A673 (cell line): ENCODE measurements at regions not wholly inside any gene's neighbourhood (a gene's known extent, or its start where the extent isn't known, plus 50 kb on each side); places are given as distances from the start of the nearest gene placed in this dataset.
A peak's percentile ranks its signal among the peaks of the same experiment; 100 is the strongest.

Source experiments
- BruUV-seq: library from RNA; stranded (reverse); fragments of 400-500 nt; replicated peaks from 2 replicates; lab custom pipeline; 2021; lab: Mats Ljungman, UMichigan
- CTCF ChIA-PET: fragments of 300-600 bp; sonication (Branson Sonifier 250); formaldehyde crosslinking; loops from one replicate; lab custom pipeline; 2022; ENCODE audit warnings: antibody characterized with exemption; lab: Charles Lee
- POLR2A ChIA-PET: fragments of 300-600 bp; sonication (Branson Sonifier 250); formaldehyde crosslinking; loops from one replicate; lab custom pipeline; 2022; ENCODE audit warnings: antibody characterized with exemption; ENCODE audit not compliant: low non-redundant PET; lab: Charles Lee
- DNase-seq: peaks from one replicate; pipeline ENCODE4 v3.0.0-alpha.2; 2015; ENCODE audit warnings: low spot score
- H3K27ac ChIP-seq: fragments of 200-600 bp; sonication (generic); 2 replicates; pipeline ENCODE4 v1.5.1; 2016; ENCODE audit warnings: mixed run types, low read depth, mild to moderate bottlenecking, mixed read lengths, antibody characterized with exemption, low read length; ENCODE audit not compliant: poor library complexity, severe bottlenecking
- H3K27me3 ChIP-seq: fragments of 200-600 bp; sonication (generic); replicated peaks from 2 replicates; pipeline ENCODE4 v1.6.1; 2017; ENCODE audit warnings: mixed run types, low read depth, mild to moderate bottlenecking, mixed read lengths, antibody characterized with exemption, low read length; ENCODE audit not compliant: insufficient read depth, poor library complexity
- H3K36me3 ChIP-seq: fragments of 200-600 bp; sonication (generic); 2 replicates; pipeline ENCODE4 v1.6.1; 2016; ENCODE audit warnings: mixed run types, mild to moderate bottlenecking, mixed read lengths, antibody characterized with exemption, low read length; ENCODE audit not compliant: insufficient read depth, poor library complexity, severe bottlenecking
- H3K4me1 ChIP-seq: fragments of 200-600 bp; sonication (generic); 2 replicates; pipeline ENCODE4 v1.6.1; 2017; ENCODE audit warnings: mixed run types, mild to moderate bottlenecking, mixed read lengths, antibody characterized with exemption, low read length; ENCODE audit not compliant: insufficient read depth, poor library complexity, severe bottlenecking
- H3K4me3 ChIP-seq: fragments of 200-600 bp; sonication (generic); 2 replicates; pipeline ENCODE4 v1.5.1; 2016; ENCODE audit warnings: low read depth, mixed run types, mild to moderate bottlenecking, mixed read lengths, low read length; ENCODE audit not compliant: poor library complexity, severe bottlenecking
- H3K9me3 ChIP-seq: fragments of 200-600 bp; sonication (generic); 2 replicates; pipeline ENCODE4 v1.6.1; 2016; ENCODE audit warnings: mixed run types, low read depth, mild to moderate bottlenecking, mixed read lengths, antibody characterized with exemption, low read length; ENCODE audit not compliant: poor library complexity, severe bottlenecking
- CTCF ChIP-seq: fragments of 300-800, 200-600 bp; sonication (generic); conservative IDR thresholded peaks from 2 replicates; pipeline ENCODE4 v1.5.1; 2017; ENCODE audit warnings: low read depth, mild to moderate bottlenecking, antibody characterized with exemption, low read length, moderate library complexity, mixed read lengths
- EZH2 ChIP-seq: fragments of 200-600 bp; sonication (generic); IDR thresholded peaks from 2 replicates; pipeline ENCODE4 v1.6.1; 2017; ENCODE audit warnings: borderline replicate concordance, low read depth, mild to moderate bottlenecking, mixed read lengths, antibody characterized with exemption, low read length; ENCODE audit not compliant: poor library complexity, severe bottlenecking
- intact Hi-C: fragments of 100-400 bp; cut with micrococcal nuclease; formaldehyde crosslinking; loops from one replicate; pipeline ENCODE4 v1.10.0; 2022; ENCODE audit not compliant: unreplicated experiment

- no peak for DNase-seq
- Histone ChIP-seq H3K4me1 (peaks cover 6% of the 10 kb centered on the region), H3K9me3 (no peaks in the 10 kb centered on the region), H3K36me3 (no peaks in the 10 kb centered on the region), H3K27ac (no peak overlapping the region), H3K4me3 (no peak overlapping the region), H3K27me3 (no peaks in the 10 kb centered on the region)
- intact Hi-C loops = no loop called here
- ChIA-PET CTCF (no interaction called here), POLR2A (no interaction called here)
- BruUV-seq = no TSS peak
- no peak for TF ChIP-seq CTCF
- no peak for TF ChIP-seq EZH2
Measured at GRCh38 chr2:67046591-67046990, 350.5 kb upstream of the ETAA1 start.

GRCh38 chr2:67048314-67048713 lies 348.8 kb upstream of the ETAA1 start:
- Histone ChIP-seq H3K4me1 (peaks cover 6% of the 10 kb centered on the region), H3K4me3 (no peak overlapping the region), H3K27me3 (no peaks in the 10 kb centered on the region), H3K9me3 (no peaks in the 10 kb centered on the region), H3K36me3 (no peaks in the 10 kb centered on the region), H3K27ac (no peak overlapping the region)
- no peak for TF ChIP-seq EZH2
- TF ChIP-seq CTCF = 0 out of 2 replicates have a peak, but pooled peaks have one; percentile 21
- DNase-seq = no peak
- CTCF ChIA-PET = no interaction called here
- no TSS peak for BruUV-seq
- intact Hi-C loops = no loop called here
- POLR2A ChIA-PET = no interaction called here

GRCh38 chr2:67050622-67051021 lies 346.5 kb upstream of the ETAA1 start:
- ChIA-PET POLR2A (no interaction called here), CTCF (no interaction called here)
- no peak overlapping the region for H3K27ac ChIP-seq
- H3K9me3 ChIP-seq = no peaks in the 10 kb centered on the region
- no peak overlapping the region for H3K4me3 ChIP-seq
- peaks cover 6% of the 10 kb centered on the region for H3K4me1 ChIP-seq
- TF ChIP-seq CTCF (no peak), EZH2 (no peak)
- H3K27me3 ChIP-seq = no peaks in the 10 kb centered on the region
- H3K36me3 ChIP-seq = no peaks in the 10 kb centered on the region
- no TSS peak for BruUV-seq
- DNase-seq = peak; percentile 19
- intact Hi-C loops = no loop called here
